HG03175 (cell line): ENCODE measurements at regions not wholly inside any gene's neighbourhood (a gene's known extent, or its start where the extent isn't known, plus 50 kb on each side); places are given as distances from the start of the nearest gene placed in this dataset.
"Not testable (repeated sequence)": the region's sequence is repeated elsewhere in the genome, so short reads cannot be mapped to it uniquely, and the experiment has no call there.

Experiments used
- ATAC-seq: cut with Tn5 transposase; IDR thresholded peaks from one replicate; pipeline ENCODE4 v1.9.1; 2021; ENCODE audit warnings: mild to moderate bottlenecking, moderate library complexity; ENCODE audit not compliant: unreplicated experiment

DNA sequence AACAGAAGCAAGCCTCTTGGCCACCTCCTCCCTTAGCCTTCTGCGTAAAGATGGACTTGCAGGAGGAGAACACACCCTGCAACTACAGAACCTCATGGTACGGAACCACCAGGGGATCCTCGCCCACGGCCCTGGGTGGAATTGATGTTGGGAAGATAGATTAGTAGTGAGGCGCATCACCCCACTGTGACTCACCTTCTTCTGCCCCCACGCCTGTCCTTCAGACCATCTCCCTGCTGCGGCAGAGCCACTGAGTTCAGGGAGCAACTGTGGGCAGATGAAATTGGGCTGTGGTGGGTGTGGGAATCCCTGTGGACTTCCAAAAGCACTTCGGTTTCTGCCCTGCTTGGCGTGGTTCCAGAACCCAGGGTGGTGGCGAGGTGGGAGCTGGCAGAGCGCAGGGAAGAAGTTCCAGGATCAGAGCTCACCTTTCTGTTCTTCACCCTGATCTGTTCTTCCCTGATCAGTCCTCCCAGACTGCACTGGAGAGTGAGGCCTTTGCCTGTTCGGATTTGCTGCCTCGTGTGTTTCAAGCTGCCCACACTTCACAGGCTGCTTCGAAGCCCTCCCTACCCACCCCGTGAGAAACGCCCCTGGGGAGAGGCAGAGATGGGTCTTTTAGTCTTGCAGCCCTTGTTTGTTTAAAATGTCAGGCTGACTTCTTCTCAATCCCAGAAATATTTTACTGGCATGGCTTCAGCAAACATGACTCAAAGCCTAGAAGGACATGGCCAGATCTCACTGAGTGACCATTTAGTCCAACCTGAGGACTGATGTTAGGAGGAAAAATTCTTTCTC is 92.8 kb upstream of the MLN start:
- ATAC-seq, result no peak

GRCh38 chr6:33895988-33896387 is 92.2 kb upstream of the MLN start:
- ATAC-seq, result no peak

DNA sequence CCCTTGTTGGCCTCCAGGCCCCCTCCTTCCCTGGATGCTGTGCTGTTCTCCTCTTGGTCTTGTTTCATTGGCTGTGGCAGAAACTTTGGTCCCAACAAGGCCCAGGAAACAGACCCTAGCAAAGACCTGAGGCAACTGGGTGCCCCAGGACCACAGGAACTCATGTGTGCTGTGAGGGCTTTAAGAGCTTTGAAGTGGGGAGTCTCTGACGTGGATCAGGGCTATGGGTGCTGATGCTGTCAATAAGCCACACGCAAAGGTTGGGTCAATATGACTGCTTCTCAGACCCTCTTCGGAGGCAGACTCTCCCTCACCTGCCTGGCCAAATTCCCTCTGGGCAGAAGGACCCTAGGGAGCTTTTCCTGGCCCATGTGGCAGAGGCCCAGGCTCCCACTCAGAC is 91.5 kb upstream of the MLN start:
- no peak for ATAC-seq

GRCh38 chr6:33894438-33894837 is 90.6 kb upstream of the MLN start:
- no peak for ATAC-seq

GRCh38 chr6:33892581-33893346 is 89.0 kb upstream of the MLN start:
- no peak for ATAC-seq

DNA sequence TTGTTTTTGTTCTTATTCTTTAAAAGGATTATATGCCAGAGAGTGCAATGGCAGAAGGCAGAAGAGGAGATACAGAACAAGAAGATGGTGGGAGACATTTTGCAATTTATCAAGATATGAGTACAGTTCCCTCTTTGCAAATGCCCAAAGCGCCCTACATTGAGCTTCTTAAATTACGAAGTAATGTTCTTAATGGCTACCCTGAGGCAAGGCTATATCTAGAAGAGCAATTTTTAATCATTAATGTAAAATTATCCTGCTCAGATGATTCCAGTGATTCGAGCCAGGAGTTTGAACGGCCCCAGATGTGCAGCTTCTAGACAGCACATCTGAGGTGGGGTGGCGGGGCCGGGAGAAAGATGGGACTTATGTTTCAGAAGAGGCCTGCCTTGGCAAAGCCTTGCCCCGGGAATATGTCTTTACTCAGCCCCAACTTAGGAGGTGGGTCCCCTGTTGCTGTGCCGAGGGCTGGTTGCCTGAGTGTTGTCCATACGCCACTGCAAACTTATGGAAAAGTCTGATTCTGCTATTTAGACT is 84.9 kb upstream of the MLN start:
- ATAC-seq, result no peak

- ATAC-seq, result no peak
Observed at GRCh38 chr6:33888183-33888582, 84.4 kb upstream of the MLN start.

- no peak for ATAC-seq
Observed at GRCh38 chr6:33886673-33887144, 82.9 kb upstream of the MLN start.

GRCh38 chr6:33885132-33886057 is 81.6 kb upstream of the MLN start:
- no peak for ATAC-seq

GRCh38 chr6:33883621-33884020 is 79.8 kb upstream of the MLN start:
- not testable (repeated sequence) for ATAC-seq

DNA sequence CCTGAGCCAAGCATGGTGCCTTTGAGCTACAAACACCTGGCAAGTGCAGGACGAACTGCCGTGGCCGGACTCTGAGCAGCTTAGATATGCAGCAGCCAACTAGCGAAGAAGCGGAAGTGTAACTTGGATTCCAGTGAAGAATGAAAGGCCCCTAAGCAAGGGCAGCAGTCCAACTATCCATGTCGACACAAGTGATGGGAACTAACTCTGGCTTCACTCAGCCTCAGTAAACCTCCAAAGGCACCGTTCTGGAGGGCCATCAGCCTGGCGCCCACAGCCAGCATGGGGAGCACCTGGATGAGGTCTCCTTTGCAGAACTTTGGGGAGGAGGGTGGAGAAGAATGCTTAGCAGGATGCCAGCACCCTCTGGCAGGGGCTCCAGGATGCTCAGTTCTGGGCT is 78.4 kb upstream of the MLN start:
- no peak for ATAC-seq

DNA sequence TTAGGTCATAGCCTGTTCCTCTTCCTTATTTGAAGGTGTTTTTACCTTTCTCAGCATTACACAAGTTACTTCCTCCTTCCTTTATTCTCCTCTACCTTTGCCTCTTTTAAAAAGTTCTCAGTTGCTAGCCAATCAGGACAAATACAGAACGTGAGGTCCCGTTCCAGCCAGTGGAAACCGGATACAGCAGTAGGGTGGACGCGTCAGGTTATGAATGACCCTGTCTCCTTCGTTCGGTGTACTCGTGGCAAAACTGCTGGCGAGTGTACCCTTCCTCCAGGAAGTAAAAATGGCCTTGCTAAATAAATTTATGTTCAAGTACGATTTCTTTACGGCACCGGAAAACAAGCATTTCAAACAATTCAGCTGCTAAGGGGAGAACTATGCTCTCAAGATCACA is 77.0 kb upstream of the MLN start:
- ATAC-seq, result no peak

- ATAC-seq, result no peak
Observed at GRCh38 chr6:33880104-33880678, 76.4 kb upstream of the MLN start.

DNA sequence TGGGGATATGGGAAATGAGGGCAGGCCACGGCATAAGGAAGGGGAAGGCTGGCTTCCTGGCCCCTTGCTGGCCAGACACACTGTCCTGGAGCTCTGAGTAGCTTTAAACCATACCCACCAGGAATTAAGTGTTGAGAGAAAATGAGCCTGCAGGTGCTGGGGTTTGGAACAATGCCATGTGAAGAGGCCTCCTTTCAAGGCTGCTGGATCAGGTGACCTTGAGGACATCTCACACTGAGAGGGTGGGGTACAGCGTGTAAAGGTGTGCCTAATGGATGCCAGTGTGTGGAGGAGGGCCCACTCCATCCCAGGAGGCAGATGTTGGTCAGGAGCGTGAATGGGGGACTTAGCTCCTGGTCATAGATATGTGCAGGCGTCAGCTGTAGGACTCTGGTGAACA is 74.8 kb upstream of the MLN start:
- no peak for ATAC-seq

DNA sequence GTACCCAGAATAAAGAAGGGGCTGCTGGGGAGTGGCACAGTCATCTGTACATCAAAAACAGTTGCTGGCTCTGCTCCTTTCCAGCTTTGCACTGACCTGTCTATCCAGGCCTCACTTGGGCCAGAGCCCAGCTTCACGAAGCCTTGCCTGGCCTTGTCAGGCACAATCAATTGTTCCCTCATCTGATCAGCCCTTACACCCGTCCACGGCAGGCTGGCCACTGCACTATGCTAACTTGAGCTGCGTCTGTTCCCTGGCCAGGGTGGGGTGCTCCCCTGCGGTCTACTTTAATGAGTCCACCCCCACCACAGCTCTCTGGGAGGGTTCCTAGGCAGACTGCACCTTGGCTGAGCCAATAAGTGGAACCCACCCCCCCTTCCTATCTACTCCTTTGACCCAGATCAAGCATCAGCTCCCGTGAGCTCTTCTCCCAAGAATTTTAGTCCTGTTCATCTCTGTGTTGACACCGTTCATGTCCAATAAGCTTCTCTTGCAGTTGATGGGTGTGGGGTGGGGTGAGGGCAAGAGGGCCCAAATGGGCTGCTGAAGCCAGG is 74.3 kb upstream of the MLN start:
- ATAC-seq, result no peak

DNA sequence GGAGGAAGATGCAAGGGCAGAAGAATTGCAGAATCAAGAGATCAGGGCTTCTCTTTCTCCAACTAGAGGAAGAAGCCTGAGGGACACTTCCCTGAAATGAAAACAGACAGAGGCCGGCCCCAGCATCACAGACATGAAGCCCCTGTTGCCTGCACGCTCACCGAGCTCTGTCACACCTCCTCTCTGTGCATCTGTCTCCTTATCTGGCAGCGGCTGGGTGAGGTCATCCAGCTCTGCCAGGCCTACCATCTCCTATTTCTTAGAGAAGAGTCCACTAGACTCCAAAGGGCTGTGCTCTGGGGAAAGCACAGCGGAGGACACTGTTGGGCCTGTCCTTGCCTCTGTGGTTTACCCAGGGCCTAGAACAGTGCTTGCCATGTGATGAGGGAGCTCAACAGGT is 71.9 kb upstream of the MLN start:
- no peak for ATAC-seq

GRCh38 chr6:33875141-33875581 is 71.4 kb upstream of the MLN start:
- ATAC-seq, result no peak

GRCh38 chr6:33874136-33874760 is 70.4 kb upstream of the MLN start:
- ATAC-seq, result no peak

- no peak for ATAC-seq
Observed at GRCh38 chr6:33872761-33873160, 69.0 kb upstream of the MLN start.
